ENCODE measurements at regions not wholly inside any gene's neighbourhood (a gene's known extent, or its start where the extent isn't known, plus 50 kb on each side); places are given as distances from the start of the nearest gene placed in this dataset.

DNA sequence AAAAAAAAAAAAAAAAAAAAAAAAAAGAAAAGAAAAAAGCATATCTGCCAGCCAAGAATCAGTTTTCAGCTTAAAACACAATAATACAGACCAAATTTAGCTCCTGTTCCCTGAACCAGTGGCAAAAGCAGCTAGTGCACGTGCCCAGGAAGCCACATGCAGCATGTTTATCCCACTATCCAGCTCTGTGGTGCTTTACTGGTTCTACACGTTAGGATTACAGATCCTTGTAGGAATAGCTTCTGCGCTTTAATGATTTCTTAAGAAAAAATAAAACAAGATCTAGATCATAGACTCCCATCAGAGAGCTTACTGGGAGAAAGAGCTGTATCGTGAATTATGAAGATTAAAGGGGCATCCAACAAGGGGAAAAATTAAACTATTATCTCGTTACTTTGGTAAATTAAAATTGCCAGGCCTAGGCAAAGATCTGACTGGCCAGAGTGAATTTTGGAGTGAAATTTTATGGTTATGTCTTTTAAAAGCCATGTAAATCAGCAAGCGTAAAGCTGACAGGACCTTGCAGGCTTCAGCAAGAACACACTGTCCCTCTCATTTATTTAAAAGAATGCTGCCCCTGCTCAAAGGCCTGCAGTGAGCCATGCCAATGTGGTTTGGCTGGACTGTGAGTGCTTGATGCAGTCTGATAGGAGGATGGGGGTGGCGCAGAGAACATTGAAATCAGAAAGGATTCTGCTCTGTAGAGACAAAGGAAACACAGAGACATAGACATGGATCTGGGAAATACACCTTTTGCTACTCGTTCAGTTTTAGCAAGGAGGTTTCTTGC lies 177.3 kb upstream of the PHYHIPL start:
- H3K36me3 ChIP-seq, result no peaks in the 10 kb centered on the region
- DNase-seq (peak in 3 of 5 donors; percentile 42 to 78 (median 55)), ATAC-seq (peak; percentile 94 to 97 (median 96))
- H3K4me3 ChIP-seq, result peak overlapping the region in 1 of 12 donors; percentile 33
- H3K9me3 ChIP-seq, result no peaks in the 10 kb centered on the region
- WGBS, 4 donors, result 70 to 87% (median 77%) methylated on average over 8 of the region's 8 CpGs
- H3K27me3 ChIP-seq, result no peaks in the 10 kb centered on the region
- intact Hi-C loops (cut with DNase I), result no loop called here
- H3K4me1 ChIP-seq, result peaks cover 0 to 23% (median 0%) of the 10 kb centered on the region in 12 donors
- H3K27ac ChIP-seq, result peak overlapping the region in 11 of 12 donors; percentile 30 to 84 (median 59)
- TF ChIP-seq CTCF (IDR thresholded peaks at IDR 0.05) (no peak), POLR2A (IDR thresholded peaks at IDR 0.05) (no peak)

GRCh38 chr10:59000162-59000825 lies 176.1 kb upstream of the PHYHIPL start:
- peaks cover 0 to 23% (median 0%) of the 10 kb centered on the region in 12 donors for H3K4me1 ChIP-seq
- intact Hi-C loops (cut with DNase I), result no loop called here
- 87 to 100% (median 98%) methylated on average over 1 of the region's 1 CpG for WGBS, 4 donors

GRCh38 chr10:59002011-59002410 lies 174.4 kb upstream of the PHYHIPL start:
- TF ChIP-seq POLR2A (IDR thresholded peaks at IDR 0.05) (no peak), CTCF (IDR thresholded peaks at IDR 0.05) (no peak)
- DNase-seq (no peak), ATAC-seq (no peak)
- no peaks in the 10 kb centered on the region for H3K27me3 ChIP-seq
- intact Hi-C loops (cut with DNase I), result no loop called here
- H3K27ac ChIP-seq, result no peak overlapping the region
- 74 to 84% (median 82%) methylated on average over 3 of the region's 3 CpGs for WGBS, 4 donors
- no peaks in the 10 kb centered on the region for H3K36me3 ChIP-seq
- H3K9me3 ChIP-seq, result no peaks in the 10 kb centered on the region
- no peak overlapping the region for H3K4me3 ChIP-seq
- H3K4me1 ChIP-seq, result peaks cover 0 to 24% (median 0%) of the 10 kb centered on the region in 12 donors

More at GRCh38 chr10:59000162-59000825, 176.1 kb upstream of the PHYHIPL start:
- peak overlapping the region in 8 of 12 donors; percentile 43 to 84 (median 62) for H3K27ac ChIP-seq
- H3K27me3 ChIP-seq, result no peaks in the 10 kb centered on the region
- H3K36me3 ChIP-seq, result no peaks in the 10 kb centered on the region
- DNase-seq (no peak), ATAC-seq (peak in 2 of 4 donors; percentile 16 to 35)
- TF ChIP-seq CTCF (IDR thresholded peaks at IDR 0.05) (no peak), POLR2A (IDR thresholded peaks at IDR 0.05) (no peak)
- H3K4me3 ChIP-seq, result peak overlapping the region in 3 of 12 donors; percentile 7 to 33 (median 7)
- H3K9me3 ChIP-seq, result no peaks in the 10 kb centered on the region

DNA sequence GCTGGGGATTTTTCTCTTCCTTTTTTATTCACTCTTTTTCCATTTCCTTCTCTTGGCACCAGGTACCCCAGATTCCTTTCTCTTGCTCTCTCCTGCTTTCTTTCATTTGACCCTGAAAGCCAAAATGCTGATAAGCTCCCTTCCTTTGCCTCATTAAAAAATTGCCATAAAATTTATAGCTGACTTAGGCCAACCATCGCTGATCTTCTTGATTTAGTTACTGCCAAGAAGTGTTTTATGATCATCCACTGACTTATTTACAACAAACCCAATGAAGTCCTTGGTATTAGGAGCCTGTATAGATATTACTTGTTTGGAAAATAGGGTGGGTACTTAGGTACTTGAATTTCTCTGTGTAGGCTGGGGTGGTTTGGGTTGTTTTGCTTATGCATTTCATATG lies 173.2 kb upstream of the PHYHIPL start:
- H3K9me3 ChIP-seq, result no peaks in the 10 kb centered on the region
- no peaks in the 10 kb centered on the region for H3K27me3 ChIP-seq
- TF ChIP-seq POLR2A (IDR thresholded peaks at IDR 0.05), result no peak
- DNase-seq, result no peak
- H3K4me1 ChIP-seq, result peaks cover 0 to 24% (median 0%) of the 10 kb centered on the region in 12 donors
- H3K27ac ChIP-seq, result no peak overlapping the region
- no peaks in the 10 kb centered on the region for H3K36me3 ChIP-seq
- WGBS, 4 donors, result 85 to 92% (median 87%) methylated on average over 1 of the region's 1 CpG
- ATAC-seq, result no peak
- intact Hi-C loops (cut with DNase I), result no loop called here
- H3K4me3 ChIP-seq, result no peak overlapping the region

Data from heart left ventricle (tissue), 16 donors.